Sigmoid colon (tissue), 3 donors: ENCODE measurements at regions not wholly inside any gene's neighbourhood (a gene's known extent, or its start where the extent isn't known, plus 50 kb on each side); places are given as distances from the start of the nearest gene placed in this dataset.

Experiments used
- CTCF ChIP-seq, 4 experiments: fragments of 450-650 bp in 3 of 4; fragments of 200-600 bp in 1 of 4; IDR thresholded peaks; one replicate each; pipeline ENCODE4 v1.5.1; 2016 to 2019; ENCODE audit warnings: antibody characterized with exemption in 4 of 4, mild to moderate bottlenecking in 3 of 4, moderate library complexity in 2 of 4
- POLR2A ChIP-seq, 2 donors: fragments of 450-650 bp; IDR thresholded peaks; one replicate each; pipeline ENCODE4 v1.6.1; 2016; ENCODE audit warnings: antibody characterized with exemption in 2 of 2, mild to moderate bottlenecking in 2 of 2, moderate library complexity in 2 of 2

GRCh38 chr2:184199274-184199673 is 399.1 kb upstream of the ZNF804A start:
- TF ChIP-seq CTCF (IDR thresholded peaks at IDR 0.05) (no peak), POLR2A (IDR thresholded peaks at IDR 0.05) (no peak)
